GM12864 (cell line): ENCODE measurements at regions not wholly inside any gene's neighbourhood (a gene's known extent, or its start where the extent isn't known, plus 50 kb on each side); places are given as distances from the start of the nearest gene placed in this dataset.

Experiments
- DNase-seq: peaks from one replicate; pipeline ENCODE4 v3.0.0-alpha.2; 2011; ENCODE audit warnings: low read depth
- H3K4me3 ChIP-seq: 2 replicates; pipeline ENCODE4 v1.5.1; 2011; ENCODE audit warnings: mild to moderate bottlenecking, low read depth, low read length, control low read depth
- CTCF ChIP-seq: IDR thresholded peaks from 2 replicates; pipeline ENCODE4 v1.5.1; 2011; ENCODE audit warnings: low read depth, mild to moderate bottlenecking, moderate library complexity, low read length, control low read depth, inconsistent platforms; ENCODE audit errors: missing control alignments

- no peak overlapping the region for H3K4me3 ChIP-seq
- DNase-seq = no peak
Observed at GRCh38 chr11:41613326-41613725, 153.9 kb upstream of the LRRC4C start.

GRCh38 chr11:41622707-41623359 is 163.4 kb upstream of the LRRC4C start:
- no peak for DNase-seq
- H3K4me3 ChIP-seq = no peak overlapping the region
- no peak for TF ChIP-seq CTCF

More at GRCh38 chr11:41613326-41613725, 153.9 kb upstream of the LRRC4C start:
- no peak for TF ChIP-seq CTCF

- no peak for DNase-seq
- no peak for TF ChIP-seq CTCF
- no peak overlapping the region for H3K4me3 ChIP-seq
Observed at GRCh38 chr11:41659985-41660384, 200.5 kb upstream of the LRRC4C start.

GRCh38 chr11:41660585-41660984 is 201.1 kb upstream of the LRRC4C start:
- no peak for DNase-seq
- TF ChIP-seq CTCF = no peak
- no peak overlapping the region for H3K4me3 ChIP-seq

- no peak for TF ChIP-seq CTCF
- no peak overlapping the region for H3K4me3 ChIP-seq
- no peak for DNase-seq
Observed at GRCh38 chr11:41665441-41666360, 206.2 kb upstream of the LRRC4C start.

- H3K4me3 ChIP-seq = no peak overlapping the region
- no peak for DNase-seq
- no peak for TF ChIP-seq CTCF
Observed at GRCh38 chr11:41666951-41667653, 207.7 kb upstream of the LRRC4C start.
